ENCODE measurements at regions not wholly inside any gene's neighbourhood (a gene's known extent, or its start where the extent isn't known, plus 50 kb on each side); places are given as distances from the start of the nearest gene placed in this dataset.

GRCh38 chr1:217095050-217095622 lies 371.9 kb upstream of the ESRRG start:
- no peak overlapping the region for H3K27ac ChIP-seq
- no peaks in the 10 kb centered on the region for H3K36me3 ChIP-seq
- peaks cover 0 to 5% of the 10 kb centered on the region in 2 donors for H3K27me3 ChIP-seq
- no peak for TF ChIP-seq CTCF (IDR thresholded peaks at IDR 0.05)
- H3K9me3 ChIP-seq, result no peaks in the 10 kb centered on the region
- no peak for DNase-seq
- peaks cover 0 to 2% (median under 1%) of the 10 kb centered on the region in 4 donors for H3K4me1 ChIP-seq
- H3K4me3 ChIP-seq, result no peak overlapping the region
- intact Hi-C loops (cut with DNase I; ENCODE audit: low total_unique reads), result no loop called here

- peaks cover 0 to 19% (median 6%) of the 10 kb centered on the region in 4 donors for H3K4me1 ChIP-seq
- no peak overlapping the region for H3K4me3 ChIP-seq
- no peak for DNase-seq
- TF ChIP-seq CTCF (IDR thresholded peaks at IDR 0.05), result no peak
- peaks cover 0 to 17% of the 10 kb centered on the region in 2 donors for H3K27me3 ChIP-seq
- no peak overlapping the region for H3K27ac ChIP-seq
- H3K36me3 ChIP-seq, result no peaks in the 10 kb centered on the region
- intact Hi-C loops (cut with DNase I; ENCODE audit: low total_unique reads), result no loop called here
- H3K9me3 ChIP-seq, result no peaks in the 10 kb centered on the region
Observed at GRCh38 chr1:217091561-217091960, 368.3 kb upstream of the ESRRG start.

- Histone ChIP-seq H3K27ac (no peak overlapping the region), H3K4me3 (peak overlapping the region; percentile 26 to 40), H3K36me3 (no peaks in the 10 kb centered on the region), H3K9me3 (no peaks in the 10 kb centered on the region), H3K27me3 (peaks cover 0 to 17% of the 10 kb centered on the region in 2 donors), H3K4me1 (peaks cover 0 to 19% (median 6%) of the 10 kb centered on the region in 4 donors)
- intact Hi-C loops (cut with DNase I; ENCODE audit: low total_unique reads), result no loop called here
- no peak for TF ChIP-seq CTCF (IDR thresholded peaks at IDR 0.05)
- no peak for DNase-seq
Observed at GRCh38 chr1:217090060-217090911, 367.1 kb upstream of the ESRRG start.

GRCh38 chr1:217089361-217090014 lies 366.3 kb upstream of the ESRRG start:
- Histone ChIP-seq H3K27me3 (peaks cover 0 to 17% of the 10 kb centered on the region in 2 donors), H3K27ac (no peak overlapping the region), H3K9me3 (no peaks in the 10 kb centered on the region), H3K4me1 (peaks cover 0 to 19% (median 6%) of the 10 kb centered on the region in 4 donors), H3K36me3 (no peaks in the 10 kb centered on the region), H3K4me3 (peak overlapping the region; percentile 26 to 40)
- DNase-seq, result no peak
- no peak for TF ChIP-seq CTCF (IDR thresholded peaks at IDR 0.05)
- intact Hi-C loops (cut with DNase I; ENCODE audit: low total_unique reads), result no loop called here

GRCh38 chr1:217088521-217089284 lies 365.5 kb upstream of the ESRRG start:
- no peaks in the 10 kb centered on the region for H3K9me3 ChIP-seq
- H3K4me1 ChIP-seq, result peaks cover 0 to 19% (median 6%) of the 10 kb centered on the region in 4 donors
- no peaks in the 10 kb centered on the region for H3K36me3 ChIP-seq
- peaks cover 0 to 17% of the 10 kb centered on the region in 2 donors for H3K27me3 ChIP-seq
- DNase-seq, result no peak
- H3K4me3 ChIP-seq, result no peak overlapping the region
- intact Hi-C loops (cut with DNase I; ENCODE audit: low total_unique reads), result no loop called here
- no peak for TF ChIP-seq CTCF (IDR thresholded peaks at IDR 0.05)
- H3K27ac ChIP-seq, result no peak overlapping the region
